ENCODE measurements at regions not wholly inside any gene's neighbourhood (a gene's known extent, or its start where the extent isn't known, plus 50 kb on each side); places are given as distances from the start of the nearest gene placed in this dataset.

DNA sequence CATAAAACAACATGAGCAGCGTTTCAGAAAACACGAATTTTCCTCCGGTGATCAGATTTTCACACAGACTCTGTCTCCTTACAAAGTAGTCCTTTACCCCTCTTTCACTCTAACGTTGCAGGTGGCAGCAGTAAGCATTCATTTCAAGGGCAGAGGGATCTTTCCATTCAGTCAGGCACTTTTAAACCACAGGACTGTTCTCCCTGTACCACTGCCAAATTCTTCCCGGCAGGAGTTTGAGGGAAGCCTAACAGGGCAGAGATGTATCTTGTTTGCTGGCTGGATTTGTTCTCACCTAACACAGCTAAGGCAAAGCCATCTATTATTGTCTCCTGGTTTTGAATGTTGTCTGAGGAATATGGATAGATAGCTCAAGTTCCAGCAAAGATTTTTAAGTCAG is 1187.3 kb upstream of the SEL1L start:
- DNase-seq (ENCODE audit: extremely low spot score, insufficient read length, low read depth) (no peak), FAIRE-seq (no peak)

DNA sequence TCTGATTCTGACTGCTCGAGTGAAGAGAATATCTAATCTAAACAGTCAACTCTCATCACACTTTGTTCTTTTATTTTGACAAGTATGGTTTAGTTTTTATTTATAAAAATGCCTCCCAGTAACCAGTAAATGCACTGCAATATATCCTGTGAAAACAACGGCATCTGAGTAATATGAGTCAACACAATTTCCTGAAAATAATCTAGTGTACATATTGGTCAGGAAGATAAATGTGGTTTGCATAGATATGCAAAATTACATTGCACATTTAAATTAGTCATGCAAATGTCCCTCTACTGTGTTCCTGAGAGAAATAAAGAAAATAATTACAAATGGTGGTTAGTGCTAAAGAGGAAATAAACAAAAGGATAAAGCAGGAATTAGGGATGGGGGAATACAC is 1190.7 kb upstream of the SEL1L start:
- no peak for FAIRE-seq
- no peak for DNase-seq (ENCODE audit: extremely low spot score, insufficient read length, low read depth)

DNA sequence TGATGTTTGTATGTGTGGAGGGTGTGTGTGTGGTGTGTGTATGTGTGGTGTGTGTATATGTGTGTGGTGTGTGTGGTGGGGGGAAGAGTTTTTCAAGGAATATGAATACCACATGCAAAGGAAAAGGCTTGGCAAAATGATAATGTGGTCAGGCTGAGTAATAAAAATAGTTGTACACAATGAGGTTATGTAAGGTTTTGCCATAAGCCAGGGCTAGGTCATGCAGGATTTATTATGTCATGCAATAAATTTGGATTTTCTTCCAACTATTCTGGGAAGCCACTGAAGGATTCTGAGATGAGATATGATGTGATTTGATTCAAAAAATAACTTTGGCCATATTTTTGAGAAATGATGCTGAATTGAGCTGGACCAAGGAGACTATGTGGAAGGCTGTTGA is 1191.6 kb upstream of the SEL1L start:
- FAIRE-seq: no peak

DNA sequence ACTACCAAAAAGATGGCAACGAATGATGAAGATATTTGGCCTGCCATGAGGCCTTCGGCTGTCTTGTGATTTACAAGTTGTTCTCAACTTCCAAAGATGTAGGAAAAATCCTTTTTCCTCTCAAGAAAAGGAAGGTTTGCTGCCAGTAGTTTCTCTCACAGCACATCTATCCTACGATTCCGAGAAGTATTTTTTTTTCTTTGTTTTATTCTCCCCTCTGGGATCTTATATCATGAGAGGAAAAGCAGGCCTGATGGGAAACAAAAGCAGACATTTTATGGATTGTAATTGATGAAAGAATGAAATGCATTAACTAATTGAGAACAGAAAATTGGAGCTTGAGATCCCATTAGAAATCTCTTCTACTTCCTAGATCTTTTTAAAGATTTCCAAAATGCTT is 1197.9 kb upstream of the SEL1L start:
- no peak for DNase-seq (ENCODE audit: extremely low spot score, insufficient read length, low read depth)

More for the DNA sequence above, 1191.6 kb upstream of the SEL1L start:
- DNase-seq (ENCODE audit: extremely low spot score, insufficient read length, low read depth): no peak

DNA sequence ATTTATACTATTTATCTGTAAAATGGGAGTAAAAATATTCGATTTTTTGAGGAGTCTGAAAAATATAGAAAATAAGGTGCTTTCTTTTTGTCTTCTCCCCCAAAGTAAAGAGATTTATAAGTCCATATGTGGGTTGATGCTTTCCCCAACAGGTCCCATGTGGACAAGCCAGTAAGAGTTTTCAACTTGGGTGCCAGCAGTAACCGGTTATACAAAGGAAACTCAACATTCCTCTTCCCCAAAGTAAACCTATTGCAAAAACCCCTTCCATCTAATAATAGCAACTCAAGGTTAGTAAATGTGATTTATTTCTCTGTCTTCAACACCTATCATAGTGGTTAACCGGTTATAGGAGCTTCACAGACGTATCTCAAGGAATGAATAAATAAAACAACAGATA is 1206.9 kb upstream of the SEL1L start:
- FAIRE-seq: no peak
- no peak for DNase-seq (ENCODE audit: extremely low spot score, insufficient read length, low read depth)

More for the DNA sequence above, 1197.9 kb upstream of the SEL1L start:
- FAIRE-seq: no peak

DNA sequence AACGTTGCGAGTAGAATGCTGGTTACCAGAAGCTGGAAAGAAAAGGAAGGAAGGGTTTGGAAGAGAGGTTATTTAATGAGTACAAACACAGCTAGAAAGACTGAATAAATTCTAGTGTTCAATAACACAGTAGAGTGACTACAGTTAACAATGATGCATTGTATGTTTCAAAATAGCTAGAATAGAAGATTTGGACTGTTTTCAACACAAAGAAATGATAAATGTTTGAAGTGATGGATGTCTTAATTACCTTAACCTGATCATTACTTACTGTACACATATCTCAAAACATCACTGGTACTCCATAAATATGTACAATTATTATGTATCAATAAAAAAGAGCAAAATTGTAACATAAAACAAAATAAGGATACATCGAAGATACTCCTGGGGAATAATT is 1221.8 kb upstream of the SEL1L start:
- no peak for DNase-seq (ENCODE audit: extremely low spot score, insufficient read length, low read depth)
- no peak for FAIRE-seq

DNA sequence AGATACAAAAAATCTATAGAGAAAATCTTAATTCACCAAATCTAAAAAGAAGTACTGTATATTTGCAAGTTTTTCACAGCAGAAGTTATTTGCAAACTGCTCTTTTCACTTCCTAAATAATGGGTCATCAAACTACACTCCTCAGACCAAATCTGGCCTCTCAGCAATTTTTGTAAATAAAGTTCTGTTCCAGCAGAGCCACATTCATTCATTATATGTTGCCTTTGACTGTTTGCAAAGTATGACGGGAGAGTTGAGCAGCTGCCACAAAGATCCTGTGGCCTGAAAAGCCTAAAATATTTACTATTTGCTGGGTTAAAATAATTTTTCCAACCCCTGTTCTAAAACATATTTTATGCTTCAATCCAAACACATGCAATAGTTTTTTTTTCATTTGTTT is 1222.3 kb upstream of the SEL1L start:
- FAIRE-seq: no peak
- no peak for DNase-seq (ENCODE audit: extremely low spot score, insufficient read length, low read depth)

DNA sequence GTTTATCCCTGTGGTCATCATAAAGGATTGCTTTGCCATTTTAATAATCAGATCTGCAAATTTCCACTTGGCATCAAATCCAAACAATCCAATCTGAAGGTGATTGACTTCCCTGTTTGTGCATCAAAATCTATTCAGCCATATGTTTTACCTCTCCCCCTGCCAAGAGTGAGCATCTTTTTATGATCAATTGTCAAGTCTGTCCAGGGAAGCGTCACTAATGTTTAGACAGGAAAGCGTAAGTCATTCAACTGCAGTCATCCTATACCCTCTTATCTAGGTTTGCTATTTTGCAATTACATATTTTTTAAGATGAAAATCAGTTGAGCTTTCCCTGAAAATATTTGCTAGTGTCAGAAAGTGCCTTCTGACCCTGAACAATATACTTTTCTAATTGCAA is 1224.1 kb upstream of the SEL1L start:
- no peak for DNase-seq (ENCODE audit: extremely low spot score, insufficient read length, low read depth)
- no peak for FAIRE-seq

DNA sequence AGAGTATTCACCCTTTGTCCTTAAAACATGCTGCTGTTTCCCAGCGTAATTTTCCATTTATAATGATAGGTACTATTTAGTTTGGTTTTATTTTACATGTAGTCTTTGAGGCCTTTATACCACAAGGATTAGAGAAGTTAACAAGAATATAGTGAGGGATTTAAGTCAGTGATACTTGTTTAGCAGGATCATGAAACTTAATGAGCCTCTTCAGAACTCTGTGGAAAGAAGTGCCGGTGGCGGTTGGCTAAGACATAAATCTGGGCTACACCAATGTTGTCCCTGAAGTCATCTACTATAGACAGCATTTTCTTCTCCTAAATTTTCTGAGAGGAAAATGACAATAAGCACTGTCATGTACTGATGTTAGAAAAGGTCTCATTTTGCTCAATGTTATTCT is 1226.0 kb upstream of the SEL1L start:
- no peak for FAIRE-seq
- no peak for DNase-seq (ENCODE audit: extremely low spot score, insufficient read length, low read depth)

DNA sequence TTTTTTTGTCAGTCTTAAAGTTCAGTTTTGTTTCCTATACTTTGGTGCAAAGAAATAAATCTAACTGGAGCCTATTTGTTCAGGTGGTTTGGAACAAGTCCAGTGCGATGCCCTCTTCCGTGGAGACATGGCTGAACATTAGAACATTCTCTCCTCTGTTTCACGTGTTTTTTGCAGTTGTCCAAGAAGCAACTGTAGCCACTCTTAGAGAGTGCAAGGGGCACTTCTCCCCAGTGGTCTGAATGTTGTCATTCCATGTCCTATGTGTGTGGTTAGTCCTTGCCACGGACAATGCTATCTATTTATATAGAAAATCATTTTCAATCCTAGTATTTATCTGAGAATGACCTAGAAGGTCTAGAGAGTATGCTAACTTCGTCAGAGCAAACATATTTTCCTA is 1232.5 kb upstream of the SEL1L start:
- DNase-seq (ENCODE audit: extremely low spot score, insufficient read length, low read depth) (no peak), FAIRE-seq (no peak)

DNA sequence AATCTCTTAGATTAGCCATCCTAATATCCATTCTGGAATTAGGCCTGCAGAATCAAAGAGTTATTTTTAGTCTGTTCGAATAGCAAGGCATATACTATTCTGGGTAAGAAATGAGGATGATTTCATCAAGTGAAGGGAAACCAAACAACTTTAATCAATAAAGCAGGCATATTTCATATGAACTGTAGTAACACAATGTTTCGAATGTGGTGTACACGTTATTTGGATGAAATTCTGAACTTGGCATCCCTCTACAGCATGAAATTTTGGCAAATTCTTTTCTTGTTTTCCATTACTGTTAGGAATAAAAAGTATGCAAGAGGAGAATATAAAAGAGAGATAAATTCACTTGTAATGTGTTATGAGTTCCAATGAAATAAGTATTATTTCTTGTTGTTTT is 1233.3 kb upstream of the SEL1L start:
- FAIRE-seq (no peak), DNase-seq (ENCODE audit: extremely low spot score, insufficient read length, low read depth) (no peak)

DNA sequence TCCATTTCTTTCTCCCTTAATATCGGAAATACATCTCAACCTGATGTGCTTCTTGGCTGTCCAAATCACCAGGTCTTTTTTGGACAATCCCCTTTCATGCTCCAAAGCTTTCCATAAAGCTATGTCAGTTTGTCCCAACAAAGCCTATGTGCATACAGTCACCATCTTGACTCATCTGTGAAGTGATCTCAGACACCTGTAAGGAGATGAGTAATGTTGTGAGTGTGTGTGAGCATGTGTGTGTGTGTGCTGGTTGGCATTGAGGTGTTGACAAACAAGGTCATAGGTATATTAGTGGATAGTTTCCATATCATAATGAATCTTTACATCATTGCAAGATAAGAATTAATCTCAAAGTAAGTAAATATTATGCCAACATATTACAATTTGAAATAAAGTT is 1243.3 kb upstream of the SEL1L start:
- DNase-seq (ENCODE audit: extremely low spot score, insufficient read length, low read depth) (no peak), FAIRE-seq (no peak)

DNA sequence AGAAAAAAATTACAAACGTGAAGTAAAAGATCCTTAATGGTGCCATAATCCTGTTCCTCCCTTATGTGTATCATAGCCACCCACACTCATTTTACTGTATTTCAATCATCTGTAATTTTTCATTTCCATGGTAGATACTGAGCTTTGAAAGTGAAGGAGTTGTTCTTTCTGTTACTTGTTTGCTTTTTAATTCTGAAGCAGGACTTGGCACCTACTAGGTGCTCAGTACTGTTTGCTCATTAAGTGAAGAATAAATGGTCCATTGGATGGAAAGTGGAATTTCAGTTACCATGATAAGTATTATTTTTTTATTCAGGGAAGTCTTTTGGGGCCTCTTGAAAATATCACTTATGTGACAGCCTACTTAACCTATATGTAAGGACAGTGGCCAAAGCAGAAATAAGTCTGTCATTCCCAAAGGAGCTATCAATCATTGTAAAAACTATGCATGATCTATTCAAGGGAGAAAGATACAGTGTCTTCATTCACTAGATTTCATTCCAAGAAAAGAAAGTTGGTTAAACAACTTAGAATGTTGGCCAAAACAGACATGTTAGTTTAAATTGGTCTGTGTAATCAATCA is 1244.4 kb upstream of the SEL1L start:
- no peak for FAIRE-seq
- no peak for DNase-seq (ENCODE audit: extremely low spot score, insufficient read length, low read depth)

DNA sequence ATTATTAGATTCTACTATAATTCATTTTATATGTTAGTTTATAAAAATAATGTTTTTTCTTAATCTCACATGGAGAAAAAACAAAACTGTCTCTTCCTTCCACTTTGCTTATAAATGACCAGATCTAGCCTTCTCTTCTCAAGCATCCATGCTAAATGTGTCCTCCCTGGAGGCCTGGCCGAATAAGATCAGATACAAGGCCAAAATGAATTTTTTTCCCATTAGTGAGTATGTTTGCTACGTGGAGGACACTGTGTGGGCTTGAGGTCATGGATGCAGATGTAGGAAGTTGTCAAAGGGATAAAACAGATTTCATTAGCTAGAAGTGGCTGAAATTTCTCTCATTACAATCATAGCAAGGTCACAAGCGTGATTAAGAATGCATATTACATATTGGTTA is 1244.9 kb upstream of the SEL1L start:
- DNase-seq (ENCODE audit: extremely low spot score, insufficient read length, low read depth) (no peak), FAIRE-seq (no peak)

DNA sequence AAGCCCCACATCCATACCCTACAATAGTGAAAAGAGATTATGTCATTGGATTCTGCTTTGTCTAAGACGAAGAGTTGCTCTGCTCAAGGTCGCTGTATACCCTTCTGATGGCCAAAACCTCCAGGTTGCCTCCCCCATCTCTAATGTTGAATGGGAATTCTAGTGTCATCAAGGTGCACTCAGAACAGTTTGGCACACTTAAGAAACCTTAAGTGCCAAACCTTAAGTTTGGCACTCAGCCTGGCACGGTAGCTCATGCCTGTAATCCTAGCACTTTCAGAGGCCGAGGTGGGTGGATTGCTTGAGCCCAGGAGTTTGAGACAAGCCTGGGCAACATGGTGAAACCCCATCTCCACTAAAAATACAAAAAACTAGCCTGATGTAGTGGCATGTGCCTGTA is 1245.6 kb upstream of the SEL1L start:
- FAIRE-seq: no peak
- no peak for DNase-seq (ENCODE audit: extremely low spot score, insufficient read length, low read depth)

DNA sequence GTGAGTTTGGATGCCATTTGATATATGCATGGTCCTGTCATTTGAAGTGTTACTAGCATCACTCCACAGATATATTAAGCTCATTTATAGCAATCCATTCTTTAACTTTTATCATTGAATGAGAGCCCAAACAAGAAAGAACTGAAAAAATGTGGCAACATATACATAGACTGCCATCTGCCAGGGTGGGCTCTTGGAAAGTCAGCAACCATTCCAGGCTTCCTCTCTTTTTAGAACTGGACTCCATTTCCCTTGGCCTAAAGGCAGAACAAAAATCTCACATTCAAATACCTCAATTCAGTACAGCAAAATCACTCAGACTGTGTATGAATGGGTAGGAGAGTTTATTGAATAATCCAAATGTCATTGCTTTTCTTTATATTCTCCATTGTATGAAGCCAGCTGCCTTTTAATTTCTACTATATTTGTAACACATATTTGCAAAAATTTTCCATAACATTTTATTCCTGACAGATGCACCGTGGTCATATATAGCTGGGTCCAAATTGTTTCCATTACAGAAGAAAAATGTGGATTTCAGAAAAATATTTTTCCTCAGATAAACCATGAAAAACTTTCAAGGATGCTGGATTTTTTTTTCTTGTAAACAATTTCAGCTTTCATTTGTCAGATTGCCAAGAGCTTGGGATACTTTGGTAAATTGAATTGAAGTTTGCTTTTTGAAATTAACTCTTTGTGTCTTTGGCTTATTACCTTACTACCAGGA is 1252.3 kb upstream of the SEL1L start:
- FAIRE-seq (no peak), DNase-seq (ENCODE audit: extremely low spot score, insufficient read length, low read depth) (no peak)

DNA sequence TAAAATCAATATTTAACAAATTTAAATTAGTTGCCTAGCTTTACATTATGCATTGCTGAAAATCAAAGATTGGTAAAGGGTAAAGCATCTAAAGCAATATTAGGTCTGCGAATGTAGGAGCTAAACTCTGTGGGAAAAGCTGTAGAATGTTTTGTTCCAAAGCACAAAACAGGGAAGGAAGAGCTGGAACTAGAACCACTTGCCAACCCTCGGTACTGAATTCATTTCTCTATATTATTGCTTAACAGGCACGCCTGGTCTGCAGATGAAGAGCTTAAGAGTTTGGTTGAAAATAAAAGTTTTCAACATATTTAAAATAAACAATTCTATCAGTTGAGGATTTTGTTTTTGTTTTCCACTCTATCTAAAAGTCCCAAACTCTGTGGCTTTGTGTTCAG is 1252.8 kb upstream of the SEL1L start:
- no peak for FAIRE-seq
- DNase-seq (ENCODE audit: extremely low spot score, insufficient read length, low read depth): no peak

DNA sequence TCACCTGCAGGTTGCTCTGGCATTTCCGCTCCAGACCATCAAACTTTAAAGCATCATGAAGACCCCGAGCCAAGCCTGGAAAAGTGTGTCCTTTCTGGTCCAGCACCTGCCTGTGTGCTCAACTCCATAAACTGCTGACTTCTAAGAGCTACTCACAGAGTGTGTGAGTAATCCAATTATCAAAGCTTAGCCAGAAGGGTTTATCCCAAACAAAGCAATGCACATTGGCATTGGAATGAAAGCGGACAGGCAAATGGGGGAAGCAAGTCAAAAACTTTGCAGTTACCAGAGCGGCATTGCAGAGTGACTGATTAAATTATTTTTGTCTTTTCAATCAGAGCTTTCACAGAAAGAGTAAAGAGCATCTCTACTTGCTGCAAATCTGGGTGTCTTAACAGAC is 1262.4 kb upstream of the SEL1L start:
- DNase-seq (ENCODE audit: extremely low spot score, insufficient read length, low read depth): no peak

DNA sequence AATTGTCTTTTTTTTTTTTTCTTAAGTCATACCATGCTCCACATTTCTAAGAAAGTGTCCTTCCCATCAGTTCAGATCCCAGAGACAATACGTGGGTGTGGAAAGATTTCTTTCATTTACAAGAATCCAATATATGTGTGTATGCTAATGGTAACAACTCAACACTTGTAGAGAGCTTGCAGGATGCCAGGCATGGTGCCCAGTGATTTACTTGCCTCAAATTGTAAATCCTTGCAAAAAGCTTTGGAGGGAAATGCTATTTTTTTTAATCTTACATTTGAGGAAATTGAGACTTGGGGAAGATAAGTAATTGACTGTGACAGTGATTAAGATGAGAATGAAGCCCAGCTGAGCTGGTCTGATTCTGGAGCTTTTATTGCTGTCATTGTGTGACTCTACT is 1264.6 kb upstream of the SEL1L start:
- FAIRE-seq (no peak), DNase-seq (ENCODE audit: extremely low spot score, insufficient read length, low read depth) (no peak)

More for the DNA sequence above, 1262.4 kb upstream of the SEL1L start:
- no peak for FAIRE-seq

DNA sequence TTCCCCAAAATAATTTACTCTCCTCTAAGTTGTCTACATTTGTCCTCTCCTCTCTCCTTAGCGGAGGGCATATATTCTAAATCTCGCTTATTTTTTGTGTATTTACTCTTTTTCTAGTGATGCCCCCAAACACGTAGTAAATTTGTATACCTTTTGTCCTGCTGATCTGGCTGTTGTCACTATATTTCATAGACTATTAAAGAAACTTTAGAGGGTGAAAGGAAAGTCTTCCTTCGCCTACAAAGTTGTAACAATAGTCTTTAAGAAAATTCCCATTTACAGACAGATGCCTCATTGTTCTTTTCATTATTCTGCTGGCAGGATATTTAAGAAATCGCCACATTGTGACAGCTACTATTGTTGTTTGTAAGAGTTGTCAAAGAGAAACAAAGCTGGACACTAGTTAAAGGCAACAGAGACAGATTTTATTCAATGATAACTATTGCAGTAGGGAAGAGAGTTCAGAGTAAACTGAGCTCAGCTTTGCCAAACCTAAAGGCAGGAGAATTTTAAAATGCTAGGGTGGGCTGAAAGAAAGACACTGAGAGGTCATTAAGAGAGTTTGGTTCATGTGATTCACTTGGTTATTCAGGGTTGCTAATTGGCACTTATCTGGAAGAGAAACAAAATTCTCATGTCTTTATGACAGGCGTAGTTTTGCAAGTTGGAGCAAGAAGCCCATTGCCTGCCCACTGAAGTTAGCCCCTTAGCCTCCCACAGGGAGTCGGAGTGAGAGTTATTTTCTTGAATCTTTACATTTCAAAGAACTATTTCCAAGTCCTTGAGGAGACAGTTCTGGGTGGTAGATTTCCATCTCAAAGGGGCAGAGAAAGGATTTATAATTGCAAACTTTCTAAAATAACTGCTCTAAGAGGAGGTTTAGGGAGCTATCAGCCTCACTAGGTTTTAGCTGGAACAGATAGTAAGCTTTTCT is 1272.5 kb upstream of the SEL1L start:
- DNase-seq (ENCODE audit: extremely low spot score, insufficient read length, low read depth): no peak
- FAIRE-seq: no peak

DNA sequence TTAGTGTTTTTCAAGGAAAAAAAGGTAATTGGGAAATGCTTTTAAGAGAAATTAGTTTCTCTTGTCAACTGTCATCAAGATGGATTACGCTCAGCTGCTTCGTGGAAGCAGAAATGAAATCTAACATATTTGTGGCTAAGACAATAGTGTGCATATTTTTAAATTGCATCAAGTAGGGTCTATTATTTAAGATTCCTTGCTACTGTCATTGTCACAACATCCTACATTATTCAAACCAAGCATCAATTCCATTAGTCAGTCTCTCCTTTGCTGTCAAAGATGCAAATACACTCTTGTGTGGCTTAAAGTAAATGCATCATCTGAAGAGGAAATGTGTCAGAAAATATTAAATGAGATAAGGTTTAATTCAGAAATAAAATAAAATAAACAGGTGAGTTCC is 1277.6 kb upstream of the SEL1L start:
- DNase-seq (ENCODE audit: extremely low spot score, insufficient read length, low read depth) (no peak), FAIRE-seq (no peak)
